GM19239 (cell line): ENCODE measurements at regions not wholly inside any gene's neighbourhood (a gene's known extent, or its start where the extent isn't known, plus 50 kb on each side); places are given as distances from the start of the nearest gene placed in this dataset.
A peak's percentile ranks its signal among the peaks of the same experiment; 100 is the strongest.

ENCODE experiments used
- DNase-seq: peaks from one replicate; pipeline ENCODE4 v3.0.0; 2011; ENCODE audit warnings: low spot score; ENCODE audit not compliant: insufficient read length
- FAIRE-seq: peaks from 2 replicates; lab custom pipeline; 2011; peaks lifted over from hg19 to GRCh38; lab: Jason Lieb, UNC

DNA sequence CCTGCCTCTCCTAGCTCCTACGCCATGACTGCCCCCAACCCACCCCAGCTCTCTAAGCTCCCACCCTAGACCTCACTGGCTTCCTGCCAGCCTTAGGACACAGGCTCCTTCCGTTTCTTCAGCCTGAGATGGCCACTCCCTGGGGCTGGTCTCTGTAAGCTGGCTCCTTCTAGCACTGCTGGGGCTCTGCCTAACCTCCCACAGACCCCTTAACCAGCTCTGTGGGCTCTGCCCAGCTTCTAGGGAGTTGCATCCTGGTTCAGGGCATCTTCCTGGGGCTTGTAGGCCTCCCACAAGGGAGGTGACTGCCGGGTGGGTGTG, 478.6 kb upstream of the KLF6 start:
- FAIRE-seq (no peak), DNase-seq (no peak)

GRCh38 chr10:4262870-4263600, 478.0 kb upstream of the KLF6 start:
- FAIRE-seq = no peak
- no peak for DNase-seq

DNA sequence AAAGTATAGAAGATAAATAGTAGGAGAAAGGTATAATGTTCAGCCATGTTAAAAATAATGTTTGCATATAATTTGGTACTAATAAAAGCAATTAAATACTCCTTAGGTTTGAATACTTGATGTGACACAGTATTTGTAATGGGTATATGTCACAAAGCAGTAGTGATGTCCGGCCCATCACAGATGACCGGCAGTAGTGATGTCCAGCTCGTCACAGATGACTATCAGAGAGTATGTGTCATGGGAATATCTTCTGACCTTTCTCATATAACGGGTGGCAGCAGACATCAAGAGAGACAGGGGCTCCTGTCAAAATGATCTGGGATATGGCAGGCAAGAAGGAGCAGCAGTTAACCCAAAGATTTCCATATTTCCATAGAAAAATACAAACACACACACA, 477.4 kb upstream of the KLF6 start:
- no peak for FAIRE-seq
- no peak for DNase-seq

DNA sequence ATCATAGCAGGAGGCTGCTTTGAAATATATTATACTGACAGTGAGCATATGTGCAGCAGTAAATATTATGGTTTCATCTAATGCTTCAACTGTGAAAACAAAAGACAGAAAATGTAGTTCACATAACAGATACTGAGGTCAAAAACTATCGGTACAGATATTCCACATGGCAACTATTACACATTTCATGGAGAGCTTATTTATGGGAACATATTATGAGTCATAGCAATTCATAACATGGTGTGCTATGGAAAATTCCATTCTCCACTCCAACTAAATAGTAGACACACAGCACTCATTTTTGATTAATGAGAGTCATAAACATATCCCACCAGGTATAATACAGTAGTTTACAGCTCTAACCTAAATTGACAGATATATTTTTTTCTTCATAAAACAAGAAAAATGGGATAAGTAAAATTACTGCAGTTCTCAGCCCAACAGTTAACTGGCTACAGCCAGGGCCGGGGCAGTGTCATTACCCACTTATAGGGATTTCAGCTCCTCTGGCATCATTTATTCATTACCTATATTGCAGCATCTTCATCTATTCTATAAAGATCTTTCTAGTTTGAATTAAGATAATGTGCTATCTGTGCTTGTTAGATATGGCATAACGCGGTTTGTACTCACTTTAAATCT, 475.6 kb upstream of the KLF6 start:
- DNase-seq = no peak
- FAIRE-seq = no peak

- DNase-seq (no peak), FAIRE-seq (no peak)
Measured at GRCh38 chr10:4257939-4258465, 473.0 kb upstream of the KLF6 start.

GRCh38 chr10:4256971-4257370, 472.0 kb upstream of the KLF6 start:
- no peak for FAIRE-seq
- no peak for DNase-seq

- FAIRE-seq = no peak
Measured at GRCh38 chr10:4255751-4256150, 470.7 kb upstream of the KLF6 start.

GRCh38 chr10:4254101-4254994, 469.3 kb upstream of the KLF6 start:
- no peak for DNase-seq
- no peak for FAIRE-seq

More at GRCh38 chr10:4255751-4256150, 470.7 kb upstream of the KLF6 start:
- no peak for DNase-seq

- FAIRE-seq = no peak
Measured at GRCh38 chr10:4252701-4253100, 467.7 kb upstream of the KLF6 start.

DNA sequence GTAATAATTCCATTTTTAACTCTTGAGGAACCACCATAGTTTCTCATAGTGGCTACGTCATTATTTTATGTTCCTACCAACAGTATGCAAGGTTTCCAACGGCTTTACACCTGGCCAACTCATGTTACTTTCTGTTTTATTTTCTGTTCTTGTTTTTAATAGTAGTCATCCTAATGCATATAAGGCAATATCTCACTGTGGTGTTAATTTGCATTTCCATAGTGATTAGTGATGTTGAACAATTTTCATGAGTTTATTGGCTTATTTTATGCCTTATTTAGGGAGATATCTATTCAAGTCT, 465.5 kb upstream of the KLF6 start:
- DNase-seq (no peak), FAIRE-seq (peak; percentile 86)

More at GRCh38 chr10:4252701-4253100, 467.7 kb upstream of the KLF6 start:
- DNase-seq = no peak

DNA sequence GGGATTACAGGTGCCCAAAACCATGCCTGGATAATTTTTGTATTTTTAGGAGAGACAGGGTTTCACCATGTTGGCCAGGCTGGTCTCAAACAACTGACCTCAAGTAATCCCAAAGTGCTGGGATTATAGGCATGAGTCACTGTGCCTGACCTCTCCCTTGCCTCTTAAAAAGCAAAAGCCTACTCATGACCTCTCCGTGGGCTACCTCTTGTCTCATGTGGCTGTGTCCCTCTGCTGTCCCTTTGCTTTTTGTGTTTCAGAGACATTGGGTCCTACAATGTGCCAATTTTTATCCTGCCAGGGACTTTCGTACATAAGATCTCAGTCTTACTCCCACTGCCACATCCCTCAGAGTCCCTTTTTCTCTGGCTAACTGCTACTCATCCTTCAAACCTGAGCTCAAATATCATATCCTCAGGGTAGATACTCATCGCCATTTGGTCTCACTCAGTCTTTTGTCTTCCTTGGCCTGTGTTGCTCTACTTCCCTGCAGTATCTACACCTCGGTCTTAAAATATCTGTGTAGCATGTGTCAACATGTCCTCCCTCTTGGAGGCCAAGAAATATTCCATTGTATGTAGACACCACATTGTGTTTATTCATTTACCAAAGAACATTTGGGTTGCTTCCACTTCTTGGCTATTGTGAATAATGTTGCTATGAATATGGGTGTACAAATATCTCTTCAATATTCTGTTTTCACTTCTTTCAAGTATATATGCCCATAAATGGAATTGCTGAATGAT, 465.0 kb upstream of the KLF6 start:
- DNase-seq = no peak
- FAIRE-seq = no peak

DNA sequence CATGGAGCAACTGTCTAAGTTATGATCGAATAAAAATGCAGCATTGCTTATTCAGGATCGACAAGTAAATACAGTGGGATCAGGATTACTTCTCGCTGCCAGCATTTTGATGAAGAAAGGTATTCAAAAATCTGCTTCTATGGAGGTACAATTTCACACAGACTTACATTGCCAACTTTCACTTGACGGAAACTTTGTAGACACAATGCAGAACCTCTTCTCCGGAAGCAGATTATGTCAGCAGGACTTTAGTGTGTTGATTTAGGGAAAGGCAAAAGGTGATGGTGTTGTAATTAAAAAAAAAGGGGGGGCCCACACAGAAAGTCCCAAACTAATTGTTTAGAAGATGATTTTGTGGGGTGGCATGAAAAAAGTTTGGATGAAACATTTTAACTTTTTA, 462.4 kb upstream of the KLF6 start:
- no peak for FAIRE-seq
- no peak for DNase-seq

DNA sequence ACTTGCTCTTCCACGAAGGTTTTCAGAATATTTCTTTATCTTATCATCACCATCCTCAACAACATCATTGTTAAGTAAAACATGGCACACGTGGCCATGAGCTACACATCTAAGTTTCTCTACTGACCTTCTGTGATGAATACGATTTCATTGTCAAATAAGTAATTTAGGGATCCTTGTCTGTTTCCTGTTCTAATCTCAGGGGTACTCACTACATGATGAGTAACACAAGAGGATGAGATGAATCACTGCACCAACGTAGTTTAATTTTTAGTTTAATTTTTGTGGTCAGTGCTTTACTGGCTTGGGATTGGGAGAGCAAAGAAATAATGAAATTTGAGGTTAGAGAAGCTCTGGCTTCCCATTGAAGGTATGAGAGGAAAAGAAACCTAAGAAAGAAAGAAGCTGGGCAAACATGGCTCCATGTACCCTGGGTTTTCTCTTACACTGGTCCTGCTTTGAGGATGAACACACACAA, 461.9 kb upstream of the KLF6 start:
- no peak for FAIRE-seq
- DNase-seq = no peak

DNA sequence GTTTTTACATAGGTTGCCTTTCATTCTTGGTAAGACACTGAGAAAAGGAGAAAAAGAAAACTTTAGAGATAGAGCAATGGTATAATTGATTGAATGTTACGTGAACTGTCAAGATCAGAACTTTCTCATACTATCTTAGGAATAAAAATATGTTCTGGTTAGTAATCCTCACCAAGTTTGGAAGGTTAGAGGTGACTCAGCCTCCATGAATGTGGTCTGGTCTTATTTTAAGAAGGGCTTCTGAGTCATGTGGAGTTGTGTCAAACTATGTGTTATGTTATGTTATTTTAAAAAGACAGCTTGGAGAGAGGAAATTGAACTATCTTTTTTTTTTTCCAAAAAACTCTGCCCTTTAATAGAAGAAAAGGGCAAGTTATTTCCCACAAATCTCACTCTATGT, 458.6 kb upstream of the KLF6 start:
- FAIRE-seq = no peak
- no peak for DNase-seq

- FAIRE-seq = no peak
Measured at GRCh38 chr10:4243169-4243568, 458.2 kb upstream of the KLF6 start.

DNA sequence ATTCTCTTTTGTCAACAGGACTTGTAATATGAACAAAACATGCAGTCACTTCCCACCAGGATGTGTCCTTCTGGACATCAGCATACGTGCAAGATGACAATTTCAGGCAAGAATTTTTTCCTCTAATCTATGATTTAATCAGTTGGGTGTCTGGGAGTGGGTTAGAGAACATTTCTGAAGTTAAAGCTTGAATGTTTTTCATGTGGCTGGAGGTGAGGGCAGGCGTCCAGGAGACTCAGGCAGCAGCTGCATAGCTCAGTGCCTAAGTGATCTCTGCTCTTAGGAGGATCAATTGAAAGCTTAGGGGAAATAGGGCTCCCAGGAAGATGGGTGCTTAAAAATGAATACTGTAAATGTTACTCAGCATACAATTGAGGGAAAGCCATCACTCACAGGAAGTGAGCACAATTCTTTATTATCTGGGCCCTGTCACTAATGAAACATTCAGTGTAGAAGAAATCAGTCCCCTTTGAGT, 457.6 kb upstream of the KLF6 start:
- FAIRE-seq (no peak), DNase-seq (no peak)

More at GRCh38 chr10:4243169-4243568, 458.2 kb upstream of the KLF6 start:
- DNase-seq = no peak

DNA sequence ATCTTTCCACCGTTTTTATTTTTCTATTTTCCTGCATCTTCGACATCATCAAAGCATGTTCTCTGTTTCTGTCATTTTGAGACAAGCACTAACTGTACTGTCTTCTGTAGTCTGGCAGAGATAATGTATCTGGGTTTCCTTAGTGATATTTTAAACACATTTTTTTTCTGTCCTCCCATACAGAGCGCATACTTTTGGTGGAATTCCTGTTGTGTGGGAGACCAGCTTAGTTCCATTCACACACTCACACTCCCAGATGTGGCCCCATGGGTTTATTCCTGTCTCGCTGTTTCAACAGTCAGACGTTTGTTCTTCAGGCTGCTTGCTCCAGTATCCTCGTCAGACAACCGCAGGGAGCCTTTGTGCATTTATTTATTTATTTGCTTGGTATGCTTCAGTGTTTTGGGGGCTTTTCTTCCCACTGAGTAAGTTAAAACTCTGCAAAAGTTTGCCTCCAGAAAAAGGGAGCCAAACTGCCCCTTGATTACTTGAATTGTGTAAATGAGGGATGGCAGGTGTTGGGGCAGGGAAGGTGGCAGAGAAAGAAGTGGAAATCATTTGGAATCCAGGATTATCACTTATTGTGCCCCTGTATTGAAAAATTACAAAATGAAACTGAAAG, 456.8 kb upstream of the KLF6 start:
- no peak for FAIRE-seq
- no peak for DNase-seq

GRCh38 chr10:4240608-4241197, 455.7 kb upstream of the KLF6 start:
- FAIRE-seq (no peak), DNase-seq (no peak)

DNA sequence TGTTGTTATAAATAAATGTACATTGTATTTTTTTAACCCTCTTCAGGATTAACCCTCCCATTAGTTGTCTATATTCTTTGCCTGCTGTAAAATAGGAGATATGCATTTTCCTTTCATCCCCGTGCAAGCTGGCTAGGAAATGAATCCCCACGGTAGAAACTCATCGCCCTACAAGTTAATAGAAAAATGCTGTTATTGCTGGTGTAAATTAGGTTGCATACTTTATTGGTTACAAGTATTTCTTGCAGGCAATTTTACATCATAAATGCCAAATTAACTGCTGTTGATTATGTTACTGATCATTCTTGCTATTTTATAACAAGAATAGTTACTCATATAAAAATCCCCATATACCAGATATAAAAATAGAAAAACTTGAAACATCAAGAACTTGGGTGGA, 454.2 kb upstream of the KLF6 start:
- DNase-seq = no peak
- FAIRE-seq = no peak
